NCI-H1092 (cell line): ENCODE measurements at regions not wholly inside any gene's neighbourhood (a gene's known extent, or its start where the extent isn't known, plus 50 kb on each side); places are given as distances from the start of the nearest gene placed in this dataset.
"Not testable (repeated sequence)": the region's sequence is repeated elsewhere in the genome, so short reads cannot be mapped to it uniquely, and the experiment has no call there.

ENCODE experiments used
- DNase-seq: peaks from one replicate; lab custom pipeline; 2025; lab: John Stamatoyannopoulos, UW

GRCh38 chr18:22504251-22505030 lies 86.7 kb upstream of the CTAGE1 start:
- DNase-seq = no peak

GRCh38 chr18:22505141-22505591 lies 87.5 kb upstream of the CTAGE1 start:
- DNase-seq = no peak

GRCh38 chr18:22507055-22507454 lies 89.3 kb upstream of the CTAGE1 start:
- no peak for DNase-seq

- no peak for DNase-seq
Measured at GRCh38 chr18:22509423-22509822, 91.7 kb upstream of the CTAGE1 start.

GRCh38 chr18:22510697-22511096 lies 93.0 kb upstream of the CTAGE1 start:
- no peak for DNase-seq

GRCh38 chr18:22513721-22514481 lies 96.2 kb upstream of the CTAGE1 start:
- no peak for DNase-seq

GRCh38 chr18:22514655-22515054 lies 96.9 kb upstream of the CTAGE1 start:
- no peak for DNase-seq

GRCh38 chr18:22515250-22515649 lies 97.5 kb upstream of the CTAGE1 start:
- no peak for DNase-seq

- DNase-seq = no peak
Measured at GRCh38 chr18:22517356-22517755, 99.6 kb upstream of the CTAGE1 start.

GRCh38 chr18:22521026-22521707 lies 103.5 kb upstream of the CTAGE1 start:
- DNase-seq = no peak

GRCh38 chr18:22523481-22523880 lies 105.8 kb upstream of the CTAGE1 start:
- no peak for DNase-seq

- DNase-seq = no peak
Measured at GRCh38 chr18:22524783-22525182, 107.1 kb upstream of the CTAGE1 start.

- DNase-seq = no peak
Measured at GRCh38 chr18:22525313-22525712, 107.6 kb upstream of the CTAGE1 start.

GRCh38 chr18:22525883-22526282 lies 108.2 kb upstream of the CTAGE1 start:
- no peak for DNase-seq

- no peak for DNase-seq
Measured at GRCh38 chr18:22528291-22528690, 110.6 kb upstream of the CTAGE1 start.

GRCh38 chr18:22534706-22535105 lies 117.0 kb upstream of the CTAGE1 start:
- DNase-seq = not testable (repeated sequence)

- no peak for DNase-seq
Measured at GRCh38 chr18:22536558-22536957, 118.8 kb upstream of the CTAGE1 start.

- DNase-seq = no peak
Measured at GRCh38 chr18:22538426-22538825, 120.7 kb upstream of the CTAGE1 start.

- no peak for DNase-seq
Measured at GRCh38 chr18:22539051-22539765, 121.5 kb upstream of the CTAGE1 start.

GRCh38 chr18:22541232-22541631 lies 123.5 kb upstream of the CTAGE1 start:
- DNase-seq = no peak

GRCh38 chr18:22542406-22542835 lies 124.7 kb upstream of the CTAGE1 start:
- no peak for DNase-seq

- DNase-seq = no peak
Measured at GRCh38 chr18:22543769-22544168, 126.1 kb upstream of the CTAGE1 start.
